ENCODE measurements at regions not wholly inside any gene's neighbourhood (a gene's known extent, or its start where the extent isn't known, plus 50 kb on each side); places are given as distances from the start of the nearest gene placed in this dataset.

DNA sequence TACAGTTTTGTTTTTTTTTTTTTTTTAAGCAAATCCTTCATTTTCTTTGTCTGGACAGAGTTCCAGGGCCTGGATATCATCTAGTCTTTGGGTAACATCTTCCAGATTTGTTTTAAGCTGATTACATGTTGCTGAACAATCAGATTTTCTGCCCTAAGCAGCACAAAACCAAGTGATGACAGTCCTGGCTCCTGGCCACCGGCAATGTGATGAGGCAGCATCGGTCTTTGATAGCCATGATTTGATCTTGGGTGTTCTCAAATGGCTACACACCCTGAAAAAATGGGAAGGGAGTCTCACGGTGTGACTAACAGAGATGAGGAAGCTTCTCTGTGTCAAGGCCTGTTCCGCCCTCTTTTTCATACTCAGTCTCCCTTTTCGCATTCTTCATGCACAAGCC is 708.6 kb upstream of the ZEB2 start:
- no peak for TF ChIP-seq POLR2A (IDR thresholded peaks at IDR 0.05)
- TF ChIP-seq, protein P1, sequence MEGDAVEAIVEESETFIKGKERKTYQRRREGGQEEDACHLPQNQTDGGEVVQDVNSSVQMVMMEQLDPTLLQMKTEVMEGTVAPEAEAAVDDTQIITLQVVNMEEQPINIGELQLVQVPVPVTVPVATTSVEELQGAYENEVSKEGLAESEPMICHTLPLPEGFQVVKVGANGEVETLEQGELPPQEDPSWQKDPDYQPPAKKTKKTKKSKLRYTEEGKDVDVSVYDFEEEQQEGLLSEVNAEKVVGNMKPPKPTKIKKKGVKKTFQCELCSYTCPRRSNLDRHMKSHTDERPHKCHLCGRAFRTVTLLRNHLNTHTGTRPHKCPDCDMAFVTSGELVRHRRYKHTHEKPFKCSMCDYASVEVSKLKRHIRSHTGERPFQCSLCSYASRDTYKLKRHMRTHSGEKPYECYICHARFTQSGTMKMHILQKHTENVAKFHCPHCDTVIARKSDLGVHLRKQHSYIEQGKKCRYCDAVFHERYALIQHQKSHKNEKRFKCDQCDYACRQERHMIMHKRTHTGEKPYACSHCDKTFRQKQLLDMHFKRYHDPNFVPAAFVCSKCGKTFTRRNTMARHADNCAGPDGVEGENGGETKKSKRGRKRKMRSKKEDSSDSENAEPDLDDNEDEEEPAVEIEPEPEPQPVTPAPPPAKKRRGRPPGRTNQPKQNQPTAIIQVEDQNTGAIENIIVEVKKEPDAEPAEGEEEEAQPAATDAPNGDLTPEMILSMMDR (IDR thresholded peaks at IDR 0.05) = no peak

Data from testis (tissue), 2 donors.